GM12878 (cell line): ENCODE measurements at regions not wholly inside any gene's neighbourhood (a gene's known extent, or its start where the extent isn't known, plus 50 kb on each side); places are given as distances from the start of the nearest gene placed in this dataset.

Experiments
- ATAC-seq: fragments of 200-7000 bp; cut with Tn5 transposase; 3 replicates; pipeline ENCODE4 v1.9.1; 2020; ENCODE audit warnings: mild to moderate bottlenecking, moderate library complexity
- BruUV-seq: library from RNA; stranded (reverse); fragments of 400-500 nt; replicated peaks from 2 replicates; lab custom pipeline; 2021; lab: Mats Ljungman, UMichigan
- CTCF ChIA-PET: fragments of 300-600 bp; sonication (Branson Sonifier 250); formaldehyde crosslinking; extraction: SDS; loops from one replicate; lab custom pipeline; 2021; ENCODE audit warnings: inconsistent platforms; lab: Yijun Ruan, JAX
- POLR2A ChIA-PET: fragments of 350-600 bp; formaldehyde crosslinking; extraction: SDS; loops from one replicate; lab custom pipeline; 2021; ENCODE audit warnings: inconsistent platforms; lab: Charles Lee
- RAD21 ChIA-PET: fragments of 300-600 bp; sonication (Branson Sonifier 250); formaldehyde crosslinking; loops from one replicate; lab custom pipeline; 2023; ENCODE audit warnings: antibody characterized with exemption; ENCODE audit not compliant: unreplicated experiment; lab: Charles Lee
- SMC1A ChIA-PET: fragments of 300-600 bp; sonication (Branson Sonifier 250); formaldehyde crosslinking; loops from one replicate; lab custom pipeline; 2023; ENCODE audit not compliant: unreplicated experiment, uncharacterized antibody; lab: Charles Lee
- DNase-seq: peaks from one replicate; pipeline ENCODE4 v3.0.0-alpha.2; 2011; ENCODE audit warnings: low read depth, low spot score
- FAIRE-seq: peaks from 3 replicates; lab custom pipeline; 2011; peaks lifted over from hg19 to GRCh38; lab: Jason Lieb, UNC
- H2AFZ ChIP-seq: 2 replicates; pipeline ENCODE4 v1.6.0; 2011; ENCODE audit warnings: low read depth, low read length, control low read depth; ENCODE audit not compliant: control insufficient read depth
- H3K27ac ChIP-seq: 2 replicates; pipeline ENCODE4 v1.5.1; 2011; ENCODE audit warnings: control low read depth; ENCODE audit not compliant: control insufficient read depth, insufficient read depth
- H3K27me3 ChIP-seq, 2 experiments: replicated peaks in 1 of 2; 2 replicates each; pipeline versions ENCODE4 v1.6.0 to v1.6.1; 2011; ENCODE audit warnings: low read length in 1 of 2; ENCODE audit not compliant: control insufficient read depth in 2 of 2, insufficient read depth in 2 of 2
- H3K36me3 ChIP-seq, 2 experiments: 2 replicates each; pipeline ENCODE4 v1.5.1; 2011; ENCODE audit warnings: low read length in 1 of 2; ENCODE audit not compliant: control insufficient read depth in 2 of 2, insufficient read depth in 2 of 2
- H3K4me1 ChIP-seq: 2 replicates; pipeline ENCODE4 v1.6.1; 2011; ENCODE audit warnings: mild to moderate bottlenecking, low read length, moderate library complexity, mixed read lengths; ENCODE audit not compliant: control insufficient read depth, insufficient read depth
- H3K4me2 ChIP-seq: 2 replicates; pipeline ENCODE4 v1.6.0; 2011; ENCODE audit warnings: control low read depth; ENCODE audit not compliant: control insufficient read depth, insufficient read depth
- H3K4me3 ChIP-seq: fragments of 200-600 bp; sonication (generic); 2 replicates; pipeline ENCODE4 v1.5.1; 2016
- H3K79me2 ChIP-seq: 2 replicates; pipeline ENCODE4 v1.6.0; 2011; ENCODE audit warnings: low read length; ENCODE audit not compliant: control insufficient read depth, insufficient read depth
- H3K9ac ChIP-seq: 2 replicates; pipeline ENCODE4 v1.8.0; 2011; ENCODE audit warnings: low read length, control low read depth, mixed read lengths; ENCODE audit not compliant: control insufficient read depth, insufficient read depth
- H3K9me3 ChIP-seq: replicated peaks from 3 replicates; pipeline ENCODE4 v1.5.1; 2011; ENCODE audit warnings: mild to moderate bottlenecking, low read length; ENCODE audit not compliant: control insufficient read depth, insufficient read depth
- H4K20me1 ChIP-seq: 2 replicates; pipeline ENCODE4 v1.6.0; 2011; ENCODE audit not compliant: control insufficient read depth, insufficient read depth
- ATF7 ChIP-seq: fragments of 450-650 bp; IDR thresholded peaks from 2 replicates; pipeline ENCODE4 v1.6.1; 2016; ENCODE audit warnings: low read depth, mild to moderate bottlenecking
- FOXM1 ChIP-seq: IDR thresholded peaks from 2 replicates; pipeline ENCODE4 v1.6.1; 2012; ENCODE audit warnings: low read depth, mild to moderate bottlenecking, inconsistent platforms, low read length, moderate library complexity
- HCFC1 ChIP-seq: fragments of 150-350 bp; IDR thresholded peaks from 2 replicates; pipeline ENCODE4 v1.6.1; 2014; ENCODE audit warnings: low read length
- HDAC2 ChIP-seq: fragments of 200-600 bp; sonication (generic); IDR thresholded peaks from 2 replicates; pipeline ENCODE4 v1.6.1; 2017
- MTA3 ChIP-seq: IDR thresholded peaks from 2 replicates; pipeline ENCODE4 v1.6.1; 2012; ENCODE audit warnings: low read length, inconsistent platforms, borderline replicate concordance
- NFIC ChIP-seq: IDR thresholded peaks from 2 replicates; pipeline ENCODE4 v1.6.1; 2012; ENCODE audit warnings: low read depth, mild to moderate bottlenecking, inconsistent platforms, low read length, moderate library complexity
- POLR2A ChIP-seq: IDR thresholded peaks from 2 replicates; pipeline ENCODE4 v1.6.1; 2011; ENCODE audit warnings: low read depth, mild to moderate bottlenecking, low read length
- RUNX3 ChIP-seq: IDR thresholded peaks from 2 replicates; pipeline ENCODE4 v1.6.1; 2012; ENCODE audit warnings: low read length, inconsistent platforms
- SMAD5 ChIP-seq: IDR thresholded peaks from 2 replicates; pipeline ENCODE4 v1.6.1; 2016; ENCODE audit warnings: antibody characterized with exemption, low read depth
- SREBF2 ChIP-seq: IDR thresholded peaks from 2 replicates; pipeline ENCODE4 v1.6.1; 2012; ENCODE audit warnings: mild to moderate bottlenecking, low read length
- STAT1 ChIP-seq: fragments of 450-650 bp; conservative IDR thresholded peaks from 2 replicates; pipeline ENCODE4 v1.6.1; 2014; ENCODE audit warnings: antibody characterized with exemption, mild to moderate bottlenecking
- STAT3 ChIP-seq: IDR thresholded peaks from 2 replicates; pipeline ENCODE4 v1.6.1; 2011; ENCODE audit warnings: low read depth, low read length, improper control_type of control experiment
- ZNF24 ChIP-seq: fragments of 450-650 bp; IDR thresholded peaks from 2 replicates; pipeline ENCODE4 v1.6.1; 2017; ENCODE audit warnings: antibody characterized with exemption, mild to moderate bottlenecking
- WGBS: methylation state at CpG from one replicate; pipeline ENCODE4 v1.1.6; 2016; ENCODE audit warnings: low lambda C conversion rate; ENCODE audit not compliant: insufficient replicate concordance, insufficient coverage; ENCODE audit errors: missing lambda C conversion rate; 5-methylcytosine and 5-hydroxymethylcytosine counted together
- in situ Hi-C: fragments of 300-500 bp; cut with MboI; formaldehyde crosslinking; loops from 9 replicates; pipeline ENCODE4 v1.14.3; 2018; ENCODE audit warnings: mixed read lengths
- intact Hi-C: fragments of 100-400 bp; cut with micrococcal nuclease; formaldehyde crosslinking; loops from one replicate; pipeline ENCODE4 v1.14.2; 2022; ENCODE audit not compliant: unreplicated experiment
- TF ChIP-seq, protein P1 (sequence below): IDR thresholded peaks from 2 replicates; pipeline ENCODE4 v1.6.1; 2011; ENCODE audit warnings: low read depth, low read length, improper control_type of control experiment, borderline replicate concordance
- TF ChIP-seq, protein P2 (sequence below): IDR thresholded peaks from 2 replicates; pipeline ENCODE4 v1.6.1; 2012; ENCODE audit warnings: low read depth, low read length, improper control_type of control experiment
- TF ChIP-seq, protein P3 (sequence below), 3 experiments: IDR thresholded peaks in 2 of 3; conservative IDR thresholded peaks in 1 of 3; 2 replicates each; pipeline ENCODE4 v1.5.1; 2011; ENCODE audit warnings: low read depth in 3 of 3, low read length in 3 of 3, mild to moderate bottlenecking in 3 of 3, control low read depth in 2 of 3, moderate library complexity in 2 of 3, inconsistent platforms in 1 of 3, mixed read lengths in 1 of 3; ENCODE audit not compliant: control insufficient read depth in 2 of 3, insufficient read depth in 1 of 3; ENCODE audit errors: extremely low read depth in 1 of 3
- TF ChIP-seq, protein P4 (sequence below): IDR thresholded peaks from 2 replicates; pipeline ENCODE4 v1.6.1; 2012; ENCODE audit warnings: improper control_type of control experiment, low read depth, low read length; ENCODE audit not compliant: insufficient replicate concordance

DNA sequence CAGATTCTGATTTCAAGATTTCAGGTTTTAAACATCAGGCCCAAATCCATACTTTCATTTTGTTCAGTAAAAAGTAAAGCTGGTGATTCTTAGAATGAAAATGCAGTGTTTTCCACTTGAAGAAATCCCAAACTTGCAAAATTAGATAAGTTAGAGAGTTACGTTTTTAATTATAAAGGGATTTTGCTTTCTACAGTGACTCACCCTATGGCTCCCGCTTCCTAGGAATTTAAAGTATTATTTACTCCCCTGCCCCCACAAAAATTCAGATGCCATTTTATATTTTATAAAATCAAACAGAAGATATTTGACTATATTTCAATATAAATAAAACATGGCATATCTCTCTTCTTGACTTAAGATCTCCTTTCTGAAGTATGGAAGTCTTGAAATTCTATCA, 402.9 kb downstream of the ZSWIM6 start:
- ChIA-PET RAD21 (no interaction called here), SMC1A (no interaction called here), POLR2A (no interaction called here), CTCF (no interaction called here)
- H3K9me3 ChIP-seq: no peaks in the 10 kb centered on the region
- H3K36me3 ChIP-seq: no peaks in the 10 kb centered on the region
- no peaks in the 10 kb centered on the region; a peak in 1 of 4 replicates for H3K27me3 ChIP-seq
- no peak for FAIRE-seq
- no peaks in the 10 kb centered on the region for H3K4me1 ChIP-seq
- no peak for ATAC-seq
- H3K79me2 ChIP-seq: no peaks in the 10 kb centered on the region
- 56% methylated on average over 2 of the region's 2 CpGs for WGBS
- no TSS peak for BruUV-seq
- DNase-seq: no peak
- no peak overlapping the region for H3K4me2 ChIP-seq
- in situ Hi-C loops: no loop called here
- no peaks in the 10 kb centered on the region for H4K20me1 ChIP-seq
- no peak overlapping the region for H3K27ac ChIP-seq
- H3K4me3 ChIP-seq: no peak overlapping the region
- no peak overlapping the region for H2AFZ ChIP-seq
- intact Hi-C loops: no loop called here
- no peak overlapping the region for H3K9ac ChIP-seq
- TF ChIP-seq MTA3 (no peak), NFIC (no peak), STAT1 (no peak), POLR2A (no peak), SMAD5 (no peak), ZNF24 (no peak), SREBF2 (no peak), FOXM1 (no peak), ATF7 (no peak), STAT3 (no peak), HCFC1 (no peak), HDAC2 (no peak), RUNX3 (no peak)
- TF ChIP-seq, protein P1, sequence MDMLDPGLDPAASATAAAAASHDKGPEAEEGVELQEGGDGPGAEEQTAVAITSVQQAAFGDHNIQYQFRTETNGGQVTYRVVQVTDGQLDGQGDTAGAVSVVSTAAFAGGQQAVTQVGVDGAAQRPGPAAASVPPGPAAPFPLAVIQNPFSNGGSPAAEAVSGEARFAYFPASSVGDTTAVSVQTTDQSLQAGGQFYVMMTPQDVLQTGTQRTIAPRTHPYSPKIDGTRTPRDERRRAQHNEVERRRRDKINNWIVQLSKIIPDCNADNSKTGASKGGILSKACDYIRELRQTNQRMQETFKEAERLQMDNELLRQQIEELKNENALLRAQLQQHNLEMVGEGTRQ: no peak
- TF ChIP-seq, protein P2, sequence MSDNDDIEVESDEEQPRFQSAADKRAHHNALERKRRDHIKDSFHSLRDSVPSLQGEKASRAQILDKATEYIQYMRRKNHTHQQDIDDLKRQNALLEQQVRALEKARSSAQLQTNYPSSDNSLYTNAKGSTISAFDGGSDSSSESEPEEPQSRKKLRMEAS: no peak
- TF ChIP-seq, protein P3, sequence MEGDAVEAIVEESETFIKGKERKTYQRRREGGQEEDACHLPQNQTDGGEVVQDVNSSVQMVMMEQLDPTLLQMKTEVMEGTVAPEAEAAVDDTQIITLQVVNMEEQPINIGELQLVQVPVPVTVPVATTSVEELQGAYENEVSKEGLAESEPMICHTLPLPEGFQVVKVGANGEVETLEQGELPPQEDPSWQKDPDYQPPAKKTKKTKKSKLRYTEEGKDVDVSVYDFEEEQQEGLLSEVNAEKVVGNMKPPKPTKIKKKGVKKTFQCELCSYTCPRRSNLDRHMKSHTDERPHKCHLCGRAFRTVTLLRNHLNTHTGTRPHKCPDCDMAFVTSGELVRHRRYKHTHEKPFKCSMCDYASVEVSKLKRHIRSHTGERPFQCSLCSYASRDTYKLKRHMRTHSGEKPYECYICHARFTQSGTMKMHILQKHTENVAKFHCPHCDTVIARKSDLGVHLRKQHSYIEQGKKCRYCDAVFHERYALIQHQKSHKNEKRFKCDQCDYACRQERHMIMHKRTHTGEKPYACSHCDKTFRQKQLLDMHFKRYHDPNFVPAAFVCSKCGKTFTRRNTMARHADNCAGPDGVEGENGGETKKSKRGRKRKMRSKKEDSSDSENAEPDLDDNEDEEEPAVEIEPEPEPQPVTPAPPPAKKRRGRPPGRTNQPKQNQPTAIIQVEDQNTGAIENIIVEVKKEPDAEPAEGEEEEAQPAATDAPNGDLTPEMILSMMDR (IDR thresholded peaks at IDR 0.05 in 2 of 3, conservative IDR thresholded peaks at IDR 0.05 in 1 of 3; ENCODE audit: control insufficient read depth in 2 of 3, extremely low read depth in 1 of 3, insufficient read depth in 1 of 3, low read depth in 3 of 3, low read length in 3 of 3): no peak
- TF ChIP-seq, protein P4, sequence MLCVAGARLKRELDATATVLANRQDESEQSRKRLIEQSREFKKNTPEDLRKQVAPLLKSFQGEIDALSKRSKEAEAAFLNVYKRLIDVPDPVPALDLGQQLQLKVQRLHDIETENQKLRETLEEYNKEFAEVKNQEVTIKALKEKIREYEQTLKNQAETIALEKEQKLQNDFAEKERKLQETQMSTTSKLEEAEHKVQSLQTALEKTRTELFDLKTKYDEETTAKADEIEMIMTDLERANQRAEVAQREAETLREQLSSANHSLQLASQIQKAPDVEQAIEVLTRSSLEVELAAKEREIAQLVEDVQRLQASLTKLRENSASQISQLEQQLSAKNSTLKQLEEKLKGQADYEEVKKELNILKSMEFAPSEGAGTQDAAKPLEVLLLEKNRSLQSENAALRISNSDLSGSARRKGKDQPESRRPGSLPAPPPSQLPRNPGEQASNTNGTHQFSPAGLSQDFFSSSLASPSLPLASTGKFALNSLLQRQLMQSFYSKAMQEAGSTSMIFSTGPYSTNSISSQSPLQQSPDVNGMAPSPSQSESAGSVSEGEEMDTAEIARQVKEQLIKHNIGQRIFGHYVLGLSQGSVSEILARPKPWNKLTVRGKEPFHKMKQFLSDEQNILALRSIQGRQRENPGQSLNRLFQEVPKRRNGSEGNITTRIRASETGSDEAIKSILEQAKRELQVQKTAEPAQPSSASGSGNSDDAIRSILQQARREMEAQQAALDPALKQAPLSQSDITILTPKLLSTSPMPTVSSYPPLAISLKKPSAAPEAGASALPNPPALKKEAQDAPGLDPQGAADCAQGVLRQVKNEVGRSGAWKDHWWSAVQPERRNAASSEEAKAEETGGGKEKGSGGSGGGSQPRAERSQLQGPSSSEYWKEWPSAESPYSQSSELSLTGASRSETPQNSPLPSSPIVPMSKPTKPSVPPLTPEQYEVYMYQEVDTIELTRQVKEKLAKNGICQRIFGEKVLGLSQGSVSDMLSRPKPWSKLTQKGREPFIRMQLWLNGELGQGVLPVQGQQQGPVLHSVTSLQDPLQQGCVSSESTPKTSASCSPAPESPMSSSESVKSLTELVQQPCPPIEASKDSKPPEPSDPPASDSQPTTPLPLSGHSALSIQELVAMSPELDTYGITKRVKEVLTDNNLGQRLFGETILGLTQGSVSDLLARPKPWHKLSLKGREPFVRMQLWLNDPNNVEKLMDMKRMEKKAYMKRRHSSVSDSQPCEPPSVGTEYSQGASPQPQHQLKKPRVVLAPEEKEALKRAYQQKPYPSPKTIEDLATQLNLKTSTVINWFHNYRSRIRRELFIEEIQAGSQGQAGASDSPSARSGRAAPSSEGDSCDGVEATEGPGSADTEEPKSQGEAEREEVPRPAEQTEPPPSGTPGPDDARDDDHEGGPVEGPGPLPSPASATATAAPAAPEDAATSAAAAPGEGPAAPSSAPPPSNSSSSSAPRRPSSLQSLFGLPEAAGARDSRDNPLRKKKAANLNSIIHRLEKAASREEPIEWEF: no peak
